Fibroblast of skin of back (primary cell): ENCODE measurements at regions not wholly inside any gene's neighbourhood (a gene's known extent, or its start where the extent isn't known, plus 50 kb on each side); places are given as distances from the start of the nearest gene placed in this dataset.

Source experiments
- DNase-seq: peaks from one replicate; pipeline ENCODE4 v3.0.0-alpha.2; 2013

DNA sequence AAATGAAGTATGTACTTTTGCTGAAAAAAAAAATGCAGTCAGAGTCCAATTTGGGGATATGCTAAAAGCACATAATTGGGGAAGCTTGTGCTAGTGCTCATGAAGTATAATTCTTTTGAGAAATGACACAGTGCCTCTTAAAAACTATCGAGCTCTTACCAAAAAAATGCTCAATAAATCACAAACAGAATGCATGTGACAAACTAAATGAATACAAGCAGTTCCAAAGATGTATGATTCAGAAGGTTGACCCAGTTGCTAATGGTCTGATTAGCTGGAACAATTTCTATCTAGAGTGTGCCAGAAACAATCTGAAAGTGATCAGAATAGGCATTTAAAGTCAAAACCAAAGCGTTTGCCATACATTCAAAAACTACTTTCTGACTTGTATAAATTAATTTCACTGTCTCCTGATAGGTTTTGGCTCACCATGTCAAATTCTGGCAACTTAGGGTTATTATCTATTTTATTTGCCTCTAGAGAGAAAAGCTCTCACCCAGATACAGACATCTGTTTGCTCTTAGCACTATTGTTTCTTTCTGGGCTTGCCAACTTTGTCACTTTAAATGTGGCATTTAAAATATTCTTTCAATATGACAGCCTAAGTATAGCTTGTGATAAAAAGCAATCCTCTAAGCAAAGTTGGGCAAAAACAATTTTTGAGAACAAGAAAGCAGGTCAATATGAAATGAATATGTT, 114.7 kb upstream of the AHR start:
- DNase-seq, result no peak

DNA sequence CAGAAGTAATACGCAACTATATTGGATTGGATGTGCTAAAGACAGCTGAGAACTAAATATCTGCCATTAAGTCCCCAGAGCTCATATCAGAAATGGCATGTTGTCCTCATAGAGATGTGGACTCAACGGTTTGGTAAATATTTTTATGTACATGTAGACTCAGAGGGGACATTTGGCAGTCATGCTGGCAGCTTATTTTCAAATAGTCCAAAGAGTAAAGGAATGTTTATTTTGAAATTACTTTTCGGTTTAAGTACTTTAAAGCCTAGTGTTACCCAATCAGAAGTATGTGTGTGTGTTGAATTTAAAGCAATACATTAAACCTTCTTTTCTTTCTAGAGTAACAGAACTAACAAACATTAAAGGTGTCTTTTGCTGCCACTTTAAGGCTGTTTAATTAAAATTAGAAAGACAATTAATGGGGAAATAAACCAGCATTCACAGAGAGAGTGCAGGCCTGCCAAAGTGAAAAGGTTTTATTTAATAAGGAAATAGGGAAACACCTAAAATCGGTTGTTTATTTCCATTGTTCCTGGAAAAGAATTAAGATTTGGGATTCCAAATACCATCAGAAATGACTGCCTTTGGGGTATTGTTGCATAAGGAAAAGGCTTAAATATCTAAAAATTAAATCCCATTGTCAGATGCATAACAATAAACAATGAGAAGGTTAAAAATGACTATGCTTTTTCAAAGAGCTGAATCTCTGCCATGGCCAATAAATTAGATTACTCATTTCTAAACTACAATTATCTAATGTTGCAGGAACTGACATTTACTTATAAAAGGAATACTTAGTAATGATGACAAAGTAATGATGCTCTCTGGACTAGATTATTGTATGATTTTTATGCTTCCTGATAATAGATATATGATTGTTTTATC, 113.4 kb upstream of the AHR start:
- DNase-seq, result no peak

- DNase-seq, result peak; percentile 76
Measured at GRCh38 chr7:17185690-17186070, 112.8 kb upstream of the AHR start.

- DNase-seq, result no peak
Measured at GRCh38 chr7:17186745-17187530, 111.5 kb upstream of the AHR start.

GRCh38 chr7:17194656-17195055, 103.8 kb upstream of the AHR start:
- DNase-seq, result no peak

GRCh38 chr7:17195576-17195975, 102.9 kb upstream of the AHR start:
- no peak for DNase-seq

DNA sequence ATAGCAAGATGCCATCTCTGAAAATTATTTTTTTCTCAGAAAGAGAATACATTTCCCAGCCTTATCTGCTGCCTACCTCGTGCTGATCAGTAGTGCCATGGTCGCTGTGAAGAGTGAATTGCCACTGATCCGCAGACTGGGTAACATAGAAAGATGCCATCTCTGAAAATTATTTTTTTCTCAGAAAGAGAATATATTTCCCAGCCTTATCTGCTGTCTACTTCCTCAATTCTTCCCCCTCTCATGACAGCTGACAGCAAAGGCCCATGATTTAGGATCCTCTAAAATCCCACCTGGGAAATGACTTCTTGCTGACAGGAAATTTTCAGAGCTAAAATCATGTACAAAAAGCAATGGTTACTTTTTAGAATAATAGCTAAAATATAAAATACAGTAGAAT, 92.5 kb upstream of the AHR start:
- no peak for DNase-seq

GRCh38 chr7:17206349-17206905, 92.0 kb upstream of the AHR start:
- DNase-seq, result no peak

DNA sequence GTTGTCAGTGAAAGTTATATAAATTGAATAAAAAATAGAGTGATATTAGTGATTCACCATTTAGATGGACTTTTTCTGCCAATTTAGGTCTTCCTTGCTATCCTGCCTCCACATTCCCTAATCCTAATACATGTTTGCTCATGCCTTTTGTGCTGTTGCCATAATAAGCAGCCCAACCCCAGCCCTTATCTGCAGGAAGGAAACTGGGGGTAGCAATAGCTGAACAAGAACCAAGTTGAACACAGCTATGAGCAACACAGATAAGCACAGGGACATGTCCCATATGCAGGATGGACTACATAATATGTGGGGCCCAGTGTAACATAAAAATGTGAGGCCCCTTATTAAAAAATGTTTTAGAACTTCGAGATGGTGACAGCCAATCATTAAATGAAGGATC, 91.2 kb upstream of the AHR start:
- DNase-seq, result peak; percentile 32

DNA sequence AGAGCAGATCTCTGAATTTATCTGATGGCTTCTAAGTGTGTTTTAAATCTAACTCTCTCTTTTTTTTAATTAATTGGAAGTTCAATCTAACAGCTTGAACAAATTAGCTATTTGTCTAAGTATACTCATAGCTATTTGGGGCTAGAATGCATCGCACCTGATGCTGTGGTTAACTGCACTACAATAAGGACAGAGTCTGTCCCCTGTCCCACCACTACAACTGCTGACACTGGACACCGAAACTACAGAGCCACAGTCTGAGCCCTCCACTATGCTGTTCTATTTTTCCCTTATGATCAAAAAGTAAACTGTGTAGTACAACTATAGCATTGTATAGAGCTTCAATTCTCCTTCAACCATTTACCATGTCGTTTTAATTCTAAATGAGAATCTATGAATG, 89.4 kb upstream of the AHR start:
- DNase-seq, result no peak

DNA sequence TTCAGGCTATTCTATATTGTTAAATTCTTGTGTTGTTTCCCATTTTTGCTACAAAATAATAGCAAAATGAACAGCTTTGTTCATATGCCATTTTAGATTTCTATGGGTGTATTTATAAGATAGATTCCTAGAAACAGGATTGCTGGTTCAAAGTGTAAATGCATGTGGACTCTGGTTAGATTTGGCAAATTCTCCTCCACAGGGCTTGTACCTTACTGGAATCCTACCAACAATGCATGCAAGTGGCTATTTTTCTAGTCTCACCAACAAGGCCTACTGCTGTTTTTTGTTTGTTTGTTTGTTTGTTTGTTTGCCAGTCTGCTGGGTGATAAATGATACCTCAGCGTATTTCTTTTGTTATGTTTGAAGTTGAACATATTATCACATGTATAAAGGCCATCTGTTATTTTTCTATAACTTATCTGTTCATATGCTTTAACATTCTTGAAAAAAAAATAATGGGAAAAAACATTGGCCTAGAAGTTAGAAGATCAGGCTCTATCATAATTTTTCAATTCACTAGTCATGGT, 87.1 kb upstream of the AHR start:
- DNase-seq, result no peak

- no peak for DNase-seq
Measured at GRCh38 chr7:17212188-17212587, 86.3 kb upstream of the AHR start.

DNA sequence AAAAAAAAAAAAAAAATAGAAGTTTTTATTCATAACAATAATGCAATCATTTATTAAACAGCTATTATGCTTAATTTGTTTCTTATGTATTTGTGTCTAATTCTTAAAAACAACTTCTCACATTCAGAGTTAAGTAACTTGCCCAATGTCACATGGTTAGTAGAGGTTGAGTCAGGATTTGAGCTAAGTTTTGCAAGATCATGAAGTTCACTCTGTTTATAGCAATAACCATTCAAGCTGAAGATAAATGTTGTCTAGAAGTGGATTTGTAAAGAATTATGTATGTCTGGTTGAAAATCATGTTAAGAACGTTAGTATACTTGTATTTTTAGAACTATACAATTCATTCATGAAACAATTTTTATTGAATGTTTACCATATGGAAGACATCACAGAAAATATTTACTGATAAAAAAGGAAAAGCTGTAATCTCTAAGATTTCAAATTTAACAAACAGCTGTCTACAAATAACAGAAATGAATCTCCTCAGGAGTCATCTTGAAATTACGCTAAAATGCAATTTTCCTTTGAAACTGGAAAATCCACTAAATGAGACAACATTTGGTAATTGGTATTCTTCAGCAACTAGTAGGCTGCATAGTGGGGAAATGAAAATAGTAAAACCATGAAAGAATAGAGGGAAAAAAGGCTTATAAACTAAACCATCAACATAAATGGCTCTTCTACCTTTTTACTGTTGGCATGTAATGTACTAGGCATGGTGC, 70.5 kb upstream of the AHR start:
- no peak for DNase-seq

GRCh38 chr7:17229228-17229627, 69.2 kb upstream of the AHR start:
- no peak for DNase-seq

DNA sequence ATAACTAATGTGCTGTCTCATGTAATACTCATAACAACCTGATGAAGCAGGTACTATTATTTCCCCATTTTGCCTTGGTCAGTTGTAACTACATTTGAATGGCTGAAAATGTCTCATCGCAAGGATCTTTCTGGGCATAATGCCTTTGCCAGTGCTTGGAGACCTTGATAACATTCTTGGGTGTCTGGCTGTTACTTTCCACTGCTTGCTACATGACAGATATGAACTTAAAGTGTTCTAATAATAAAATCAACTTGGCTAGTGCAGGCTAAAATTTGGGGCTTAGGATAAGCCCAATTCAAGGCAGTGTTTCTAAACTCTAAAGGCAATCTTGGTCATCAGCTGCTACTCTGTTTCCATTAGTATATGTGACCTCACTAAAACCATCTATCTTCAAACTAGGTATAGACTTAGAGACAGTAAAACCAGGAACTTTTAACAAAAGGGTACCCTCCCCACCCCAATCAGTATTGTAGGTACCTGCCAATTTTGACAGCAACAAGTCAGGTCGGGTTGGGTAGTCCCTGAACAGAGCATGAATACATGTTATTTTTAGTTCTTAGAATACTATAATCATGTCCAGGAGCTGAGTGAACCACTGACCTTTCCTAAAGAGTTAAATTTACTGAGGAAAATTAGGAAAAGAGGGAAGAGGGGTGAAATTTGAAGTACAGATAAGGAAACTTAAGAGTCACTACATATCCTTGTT, 68.2 kb upstream of the AHR start:
- no peak for DNase-seq

DNA sequence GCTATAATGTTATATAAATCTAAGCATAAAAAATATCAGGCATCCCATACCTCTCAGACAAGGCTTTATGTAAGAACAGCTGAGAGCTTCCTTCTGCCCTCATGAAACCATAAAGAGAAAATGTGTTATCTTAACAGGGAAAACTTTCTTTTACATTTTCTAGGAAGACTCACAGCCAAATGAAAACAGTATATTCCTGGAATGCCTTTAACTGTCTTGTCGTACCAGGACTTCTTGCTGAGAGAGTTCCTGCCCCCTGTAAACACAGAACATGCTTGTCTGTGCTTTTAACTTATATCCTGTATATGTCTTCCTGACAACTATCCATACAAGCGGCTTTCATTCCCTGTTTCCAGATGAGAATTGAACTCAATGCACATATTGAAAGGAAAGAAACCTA, 64.8 kb upstream of the AHR start:
- peak; percentile 56 for DNase-seq

- DNase-seq, result peak; percentile 19
Measured at GRCh38 chr7:17234030-17234397, 64.4 kb upstream of the AHR start.

DNA sequence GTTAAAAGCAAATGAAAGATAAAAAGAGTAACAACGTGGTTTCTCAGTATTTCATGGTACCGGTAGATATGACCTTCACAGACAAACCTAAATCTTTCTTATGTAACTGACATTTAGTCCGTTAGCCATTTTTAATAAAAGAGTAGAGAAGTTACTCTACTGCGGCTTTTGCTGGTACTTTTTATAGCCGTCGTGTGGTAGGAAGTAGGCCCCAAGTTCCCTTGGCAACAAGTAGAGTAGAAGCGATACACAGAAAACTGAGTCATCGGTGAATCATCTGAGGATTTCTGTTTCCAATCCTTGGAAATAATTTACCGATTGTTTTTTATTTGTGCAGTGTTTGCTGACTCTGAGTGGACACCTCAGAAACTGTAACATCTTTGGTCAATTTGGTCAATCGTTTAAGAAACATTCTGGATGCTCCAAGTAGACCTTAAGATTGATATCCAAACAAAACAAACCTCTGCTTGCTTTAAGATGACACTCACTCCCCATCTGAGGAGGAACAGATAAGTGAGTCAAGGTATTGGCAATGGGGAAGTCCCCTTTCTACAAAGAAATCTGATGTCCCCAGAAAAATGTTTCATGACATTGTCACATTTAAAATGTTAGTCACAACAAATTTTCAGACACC, 63.9 kb upstream of the AHR start:
- DNase-seq, result peak; percentile 95

- peak; percentile 11 for DNase-seq
Measured at GRCh38 chr7:17236171-17236570, 62.3 kb upstream of the AHR start.

GRCh38 chr7:17236603-17237002, 61.8 kb upstream of the AHR start:
- DNase-seq, result peak; percentile 77

GRCh38 chr7:17239046-17239445, 59.4 kb upstream of the AHR start:
- DNase-seq, result peak; percentile 44
